H9 (cell line): ENCODE measurements at regions not wholly inside any gene's neighbourhood (a gene's known extent, or its start where the extent isn't known, plus 50 kb on each side); places are given as distances from the start of the nearest gene placed in this dataset.

ENCODE experiments used
- DNase-seq: peaks from one replicate; pipeline ENCODE4 v3.0.0-alpha.2; 2017
- H2AFZ ChIP-seq: one replicate; pipeline ENCODE4 v1.6.1; 2013; ENCODE audit warnings: mild to moderate bottlenecking, low read length, control low read depth, moderate library complexity
- H2AK5ac ChIP-seq: 2 replicates; pipeline ENCODE4 v1.6.1; 2013; ENCODE audit warnings: low read length, control low read depth, mixed read lengths; ENCODE audit not compliant: insufficient read length
- H2BK120ac ChIP-seq: one replicate; pipeline ENCODE4 v1.6.1; 2013; ENCODE audit warnings: low read depth, mild to moderate bottlenecking, low read length, control low read depth, inconsistent platforms; ENCODE audit not compliant: poor library complexity, severe bottlenecking
- H2BK12ac ChIP-seq: 2 replicates; pipeline ENCODE4 v1.6.1; 2013; ENCODE audit warnings: low read length, control low read depth, mixed read lengths, low read depth; ENCODE audit not compliant: insufficient read length
- H2BK15ac ChIP-seq: 2 replicates; pipeline ENCODE4 v1.6.1; 2013; ENCODE audit warnings: low read depth, low read length, control low read depth
- H2BK20ac ChIP-seq: one replicate; pipeline ENCODE4 v1.6.1; 2013; ENCODE audit warnings: low read depth, mild to moderate bottlenecking, low read length, control low read depth, inconsistent platforms; ENCODE audit not compliant: poor library complexity, severe bottlenecking
- H2BK5ac ChIP-seq: 2 replicates; pipeline ENCODE4 v1.6.1; 2013; ENCODE audit warnings: low read length, control low read depth, mixed read lengths; ENCODE audit not compliant: insufficient read length
- H3K14ac ChIP-seq: 2 replicates; pipeline ENCODE4 v1.6.1; 2013; ENCODE audit warnings: low read length, control low read depth; ENCODE audit not compliant: insufficient read depth
- H3K18ac ChIP-seq: 2 replicates; pipeline ENCODE4 v1.6.1; 2013; ENCODE audit warnings: low read depth, mild to moderate bottlenecking, mixed read lengths, low read length, control low read depth; ENCODE audit not compliant: insufficient read length
- H3K23ac ChIP-seq: 2 replicates; pipeline ENCODE4 v1.6.1; 2013; ENCODE audit warnings: low read length, control low read depth, mixed read lengths, low read depth; ENCODE audit not compliant: insufficient read length
- H3K23me2 ChIP-seq: 2 replicates; pipeline ENCODE4 v1.6.1; 2013; ENCODE audit warnings: low read depth, mild to moderate bottlenecking, mixed read lengths, low read length, control low read depth; ENCODE audit not compliant: insufficient read length, poor library complexity, severe bottlenecking
- H3K27ac ChIP-seq: 2 replicates; pipeline ENCODE4 v1.5.1; 2013; ENCODE audit warnings: low read length, control low read depth, mixed read lengths, low read depth; ENCODE audit not compliant: insufficient read length
- H3K27me3 ChIP-seq: 2 replicates; pipeline ENCODE4 v1.6.1; 2013; ENCODE audit warnings: low read length, control low read depth, inconsistent platforms; ENCODE audit not compliant: insufficient read depth
- H3K4ac ChIP-seq: 2 replicates; pipeline ENCODE4 v1.6.1; 2013; ENCODE audit warnings: low read depth, mild to moderate bottlenecking, control low read depth, inconsistent platforms, low read length, moderate library complexity
- H3K4me1 ChIP-seq: 2 replicates; pipeline ENCODE4 v1.6.1; 2013; ENCODE audit warnings: low read length, control low read depth, inconsistent platforms; ENCODE audit not compliant: insufficient read depth
- H3K4me2 ChIP-seq: 2 replicates; pipeline ENCODE4 v1.6.1; 2013; ENCODE audit warnings: low read length, control low read depth, mixed read lengths; ENCODE audit not compliant: insufficient read length, insufficient read depth
- H3K56ac ChIP-seq: 2 replicates; pipeline ENCODE4 v1.6.1; 2013; ENCODE audit warnings: low read depth, mild to moderate bottlenecking, mixed read lengths, low read length, control low read depth; ENCODE audit not compliant: insufficient read length
- H3K79me1 ChIP-seq: 2 replicates; pipeline ENCODE4 v1.6.1; 2013; ENCODE audit warnings: low read depth, mild to moderate bottlenecking, moderate library complexity, low read length, control low read depth, inconsistent platforms; ENCODE audit not compliant: insufficient read depth, poor library complexity, severe bottlenecking
- H3K79me2 ChIP-seq: 2 replicates; pipeline ENCODE4 v1.6.1; 2013; ENCODE audit warnings: low read length, control low read depth, inconsistent platforms; ENCODE audit not compliant: insufficient read depth
- H3K9ac ChIP-seq: 2 replicates; pipeline ENCODE4 v1.6.1; 2013; ENCODE audit warnings: low read length, control low read depth, mixed read lengths; ENCODE audit not compliant: insufficient read length; ENCODE audit errors: extremely low read depth
- H3K9me3 ChIP-seq: one replicate; pipeline ENCODE4 v1.6.1; 2013; ENCODE audit warnings: low read depth, low read length, inconsistent platforms; ENCODE audit not compliant: control insufficient read depth
- H3T11ph ChIP-seq: one replicate; pipeline ENCODE4 v1.6.1; 2013; ENCODE audit warnings: mild to moderate bottlenecking, low read length, control low read depth, inconsistent platforms
- H4K20me1 ChIP-seq: one replicate; pipeline ENCODE4 v1.6.1; 2013; ENCODE audit not compliant: control insufficient read depth, insufficient read length, insufficient read depth
- H4K5ac ChIP-seq: 2 replicates; pipeline ENCODE4 v1.6.1; 2013; ENCODE audit warnings: low read depth, mild to moderate bottlenecking, mixed read lengths, low read length, control low read depth; ENCODE audit not compliant: insufficient read length
- H4K8ac ChIP-seq: replicated peaks from 2 replicates; pipeline ENCODE4 v1.6.1; 2013; ENCODE audit warnings: low read length, control low read depth, mixed read lengths, low read depth; ENCODE audit not compliant: insufficient read length
- H4K91ac ChIP-seq: 2 replicates; pipeline ENCODE4 v1.6.1; 2013; ENCODE audit warnings: low read depth, mild to moderate bottlenecking, moderate library complexity, mixed read lengths, low read length, control low read depth; ENCODE audit not compliant: insufficient read length
- H3K27ac Mint-ChIP-seq, 3 experiments: 2 replicates in 2 of 3; 3 replicates in 1 of 3; pipeline ENCODE4 v1.8.0; 2020 to 2021; ENCODE audit warnings: mixed read lengths in 3 of 3, mild to moderate bottlenecking in 1 of 3, moderate library complexity in 1 of 3
- H3K27me3 Mint-ChIP-seq: 2 replicates; pipeline ENCODE4 v1.8.0; 2021; ENCODE audit warnings: low read depth, mild to moderate bottlenecking, moderate library complexity, mixed read lengths
- H3K36me3 Mint-ChIP-seq, 3 experiments: 2 replicates in 2 of 3; 3 replicates in 1 of 3; pipeline ENCODE4 v1.8.0; 2020 to 2021; ENCODE audit warnings: low read depth in 3 of 3, mixed read lengths in 3 of 3; ENCODE audit not compliant: insufficient read depth in 1 of 3
- H3K4me1 Mint-ChIP-seq, 2 experiments: 2 replicates each; pipeline ENCODE4 v1.8.0; 2020; ENCODE audit warnings: mixed read lengths in 2 of 2
- H3K4me3 Mint-ChIP-seq, 2 experiments: 2 replicates in 1 of 2; 3 replicates in 1 of 2; pipeline ENCODE4 v1.8.0; 2020 to 2021; ENCODE audit warnings: mild to moderate bottlenecking in 2 of 2, mixed read lengths in 2 of 2, moderate library complexity in 1 of 2
- H3K9me3 Mint-ChIP-seq, 2 experiments: 2 replicates in 1 of 2; 3 replicates in 1 of 2; pipeline ENCODE4 v1.8.0; 2020; ENCODE audit warnings: mild to moderate bottlenecking in 2 of 2, mixed read lengths in 2 of 2, moderate library complexity in 1 of 2
- CTCF ChIP-seq: fragments of 200-600 bp; sonication (generic); conservative IDR thresholded peaks from 3 replicates; pipeline ENCODE4 v1.8.0; 2021; ENCODE audit warnings: antibody characterized with exemption, mild to moderate bottlenecking
- WGBS: extraction: QIAGEN DNeasy Blood & Tissue Kit; methylation state at CpG from one replicate; pipeline ENCODE4 v1.1.7; 2013; ENCODE audit warnings: missing lambda C conversion rate, low lambda C conversion rate, mixed read lengths; ENCODE audit not compliant: insufficient read length; ENCODE audit errors: extremely low coverage; 5-methylcytosine and 5-hydroxymethylcytosine counted together

- Histone ChIP-seq H3T11ph (no peak overlapping the region), H3K23ac (no peak overlapping the region), H2BK12ac (no peak overlapping the region), H3K18ac (no peak overlapping the region), H3K4me2 (no peak overlapping the region), H4K20me1 (no peaks in the 10 kb centered on the region), H2BK5ac (no peak overlapping the region), H4K91ac (no peak overlapping the region), H3K23me2 (no peaks in the 10 kb centered on the region), H3K14ac (no peak overlapping the region), H3K4ac (no peak overlapping the region), H3K9me3 (no peaks in the 10 kb centered on the region), H4K8ac (no peak overlapping the region), H2BK120ac (no peak overlapping the region), H2BK15ac (no peak overlapping the region), H3K9ac (no peak overlapping the region), H4K5ac (no peak overlapping the region), H3K4me1 (no peaks in the 10 kb centered on the region), H3K27me3 (no peaks in the 10 kb centered on the region), H2AFZ (no peak overlapping the region), H2BK20ac (no peak overlapping the region), H3K79me1 (no peaks in the 10 kb centered on the region), H3K79me2 (no peaks in the 10 kb centered on the region), H2AK5ac (no peak overlapping the region), H3K56ac (no peak overlapping the region), H3K27ac (no peak overlapping the region)
- no peaks in the 10 kb centered on the region; a peak in 1 of 4 replicates for H3K4me1 Mint-ChIP-seq
- no peak for TF ChIP-seq CTCF
- no peaks in the 10 kb centered on the region for H3K27me3 Mint-ChIP-seq
- H3K4me3 Mint-ChIP-seq, result no peak overlapping the region
- H3K36me3 Mint-ChIP-seq, result no peaks in the 10 kb centered on the region; a peak in 1 of 7 replicates
- no CpG with 5 or more reads among the region's 3 CpGs for WGBS
- H3K9me3 Mint-ChIP-seq, result peaks cover 0 to 2% of the 10 kb centered on the region in 2 experiments; a peak in 3 of 5 replicates
- no peak overlapping the region for H3K27ac Mint-ChIP-seq
- DNase-seq, result no peak
Measured at GRCh38 chr6:168746013-168746412, 305.0 kb downstream of the SMOC2 start.
